OCI-M2 (cell line): ENCODE measurements at regions not wholly inside any gene's neighbourhood (a gene's known extent, or its start where the extent isn't known, plus 50 kb on each side); places are given as distances from the start of the nearest gene placed in this dataset.
"Not testable (repeated sequence)": the region's sequence is repeated elsewhere in the genome, so short reads cannot be mapped to it uniquely, and the experiment has no call there.

Source experiments
- DNase-seq: peaks from one replicate; lab custom pipeline; 2025; ENCODE audit not compliant: unreplicated experiment; lab: John Stamatoyannopoulos, UW

DNA sequence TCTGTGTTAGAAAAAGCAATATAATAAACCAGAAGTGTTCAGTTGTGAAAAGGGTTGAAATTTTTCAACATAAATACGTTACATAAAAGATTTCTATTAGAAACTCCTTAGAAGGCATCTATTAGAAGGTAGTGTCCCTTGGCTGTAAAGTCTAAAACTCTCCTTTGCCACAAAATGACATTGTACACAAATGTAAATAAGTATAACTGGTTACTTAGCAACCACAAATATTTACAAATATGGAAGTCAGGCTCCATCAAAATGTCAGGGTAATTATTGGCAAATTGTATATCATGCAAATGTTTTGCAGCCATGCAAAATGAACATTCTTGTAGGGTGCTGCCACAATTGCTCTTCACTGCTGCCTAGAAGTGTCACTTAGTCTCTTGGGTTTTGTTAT lies 419.1 kb upstream of the CDIN1 start:
- no peak for DNase-seq

DNA sequence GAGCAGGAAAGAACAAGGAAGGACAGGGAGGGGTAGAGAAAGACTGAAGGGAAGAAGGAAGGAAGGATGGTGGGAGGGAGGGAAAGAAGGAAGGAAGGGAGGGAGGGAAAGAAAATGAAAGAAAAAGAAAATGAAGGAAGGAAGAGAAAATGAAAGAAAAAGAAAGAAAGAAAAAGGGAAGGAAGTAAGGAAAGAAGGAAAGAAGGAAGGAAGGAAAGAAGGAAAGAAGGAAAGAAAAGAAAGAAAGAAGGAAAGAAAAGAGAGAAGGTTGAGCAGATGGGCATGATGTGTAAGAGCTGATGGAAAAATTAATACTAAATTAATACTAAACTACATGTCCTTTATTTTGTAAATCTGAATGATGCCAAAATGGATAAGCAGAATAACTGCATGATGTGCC lies 418.3 kb upstream of the CDIN1 start:
- no peak for DNase-seq

DNA sequence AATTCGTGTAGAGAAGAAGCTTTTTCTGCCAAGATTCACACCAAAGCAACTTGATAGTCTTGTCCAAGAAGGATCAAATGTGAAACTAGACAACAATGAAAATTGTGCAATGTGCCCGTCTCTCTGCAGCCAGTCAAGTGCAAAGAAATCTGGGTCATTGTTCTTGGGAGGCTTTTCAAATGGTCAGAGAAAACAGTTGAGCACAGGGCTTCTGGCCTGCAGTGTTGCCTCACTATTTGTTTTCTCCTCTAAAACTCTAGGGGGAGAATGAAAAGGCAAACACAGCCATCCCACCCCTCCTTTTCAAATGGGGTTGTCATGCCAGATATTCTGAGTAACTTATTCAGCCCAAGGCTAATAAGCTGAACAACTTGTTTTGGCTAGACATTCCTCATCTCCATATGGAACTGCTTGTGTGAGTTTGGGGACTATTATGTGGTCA lies 417.6 kb upstream of the CDIN1 start:
- DNase-seq, result no peak

DNA sequence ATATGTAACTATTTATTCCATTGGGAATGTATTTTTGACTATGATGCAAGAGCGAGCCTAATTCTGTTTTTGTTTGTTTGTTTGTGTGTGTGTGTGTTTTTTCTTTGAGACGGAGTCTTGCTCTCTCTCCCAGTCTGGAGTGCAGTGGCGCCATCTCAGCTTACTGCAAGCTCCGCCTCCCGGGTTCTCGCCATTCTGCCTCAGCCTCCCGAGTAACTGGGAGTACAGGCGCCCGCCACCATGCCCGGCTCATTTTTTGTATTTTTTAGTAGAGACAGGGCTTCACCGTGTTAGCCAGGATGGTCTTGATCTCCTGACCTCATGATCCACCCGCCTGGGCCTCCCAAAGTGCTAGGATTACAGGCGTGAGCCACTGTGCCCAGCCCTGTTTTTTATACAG lies 415.4 kb upstream of the CDIN1 start:
- not testable (repeated sequence) for DNase-seq

DNA sequence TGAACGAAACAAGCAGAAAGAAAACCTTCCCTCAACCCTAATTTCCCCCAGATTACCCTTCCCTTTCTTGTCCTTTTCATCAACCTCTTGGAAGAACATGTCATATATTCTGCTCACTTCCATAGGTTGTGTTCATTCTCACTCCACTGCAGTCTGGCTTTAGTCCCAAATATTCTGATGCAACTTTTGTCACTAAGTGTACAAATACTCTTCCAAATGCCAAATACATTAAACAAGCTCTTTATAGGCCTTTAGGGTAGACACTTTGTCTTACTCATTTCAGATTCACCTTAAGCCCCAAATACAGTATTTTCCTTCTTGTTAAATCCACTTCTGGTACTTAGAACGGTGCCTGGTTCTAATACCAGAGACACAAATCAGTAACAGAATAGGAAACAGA lies 406.5 kb upstream of the CDIN1 start:
- DNase-seq, result no peak

DNA sequence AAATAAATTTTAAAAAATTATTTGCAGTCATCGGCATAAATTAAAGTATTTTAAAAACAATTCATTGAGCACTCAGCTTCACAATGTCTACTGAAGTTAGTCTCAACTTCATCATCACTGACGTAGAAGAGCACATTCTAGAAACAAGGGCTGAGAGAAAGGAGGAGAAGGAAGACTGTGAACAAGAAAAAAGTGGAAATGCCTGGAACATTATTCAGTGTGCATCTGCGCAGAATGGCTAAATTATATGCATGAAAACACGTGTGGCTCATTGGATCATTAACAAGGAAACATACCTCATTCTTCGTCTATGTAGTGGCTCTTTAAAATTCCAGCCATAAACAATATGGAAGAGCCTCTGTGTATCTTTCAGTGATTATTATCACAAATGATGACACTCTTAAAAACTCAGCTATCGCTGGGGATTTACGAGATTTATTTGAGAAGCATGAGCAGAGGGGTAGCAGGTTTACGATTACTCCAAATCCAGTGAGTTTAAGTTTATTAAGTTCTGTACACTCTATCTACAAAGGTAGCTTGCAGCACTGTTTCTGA lies 404.2 kb upstream of the CDIN1 start:
- no peak for DNase-seq

DNA sequence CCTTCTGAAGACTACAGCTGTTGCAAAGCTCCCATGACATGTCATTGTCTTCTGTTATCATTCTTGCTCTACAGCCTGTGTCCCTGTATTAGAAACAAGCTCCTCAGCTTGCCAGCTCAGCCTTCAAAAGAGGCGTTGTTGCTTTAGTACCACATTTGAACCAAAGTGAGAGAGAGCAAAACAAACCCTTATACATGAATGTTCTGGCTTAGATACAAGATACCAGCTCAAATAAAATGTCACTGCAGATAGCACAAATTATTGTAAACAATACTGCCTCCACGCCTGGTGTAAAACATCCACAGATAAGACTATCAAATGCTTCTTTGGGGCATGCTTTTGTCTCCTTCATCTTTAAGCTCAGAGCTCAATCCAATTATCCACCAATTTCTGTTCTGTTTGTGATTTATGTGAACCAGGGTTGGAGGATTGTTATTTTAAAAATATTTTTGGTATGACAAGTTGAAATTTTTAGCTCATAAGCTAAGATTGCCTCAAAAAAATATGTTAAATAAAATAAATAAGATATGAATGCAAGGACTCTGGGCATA lies 403.6 kb upstream of the CDIN1 start:
- no peak for DNase-seq

DNA sequence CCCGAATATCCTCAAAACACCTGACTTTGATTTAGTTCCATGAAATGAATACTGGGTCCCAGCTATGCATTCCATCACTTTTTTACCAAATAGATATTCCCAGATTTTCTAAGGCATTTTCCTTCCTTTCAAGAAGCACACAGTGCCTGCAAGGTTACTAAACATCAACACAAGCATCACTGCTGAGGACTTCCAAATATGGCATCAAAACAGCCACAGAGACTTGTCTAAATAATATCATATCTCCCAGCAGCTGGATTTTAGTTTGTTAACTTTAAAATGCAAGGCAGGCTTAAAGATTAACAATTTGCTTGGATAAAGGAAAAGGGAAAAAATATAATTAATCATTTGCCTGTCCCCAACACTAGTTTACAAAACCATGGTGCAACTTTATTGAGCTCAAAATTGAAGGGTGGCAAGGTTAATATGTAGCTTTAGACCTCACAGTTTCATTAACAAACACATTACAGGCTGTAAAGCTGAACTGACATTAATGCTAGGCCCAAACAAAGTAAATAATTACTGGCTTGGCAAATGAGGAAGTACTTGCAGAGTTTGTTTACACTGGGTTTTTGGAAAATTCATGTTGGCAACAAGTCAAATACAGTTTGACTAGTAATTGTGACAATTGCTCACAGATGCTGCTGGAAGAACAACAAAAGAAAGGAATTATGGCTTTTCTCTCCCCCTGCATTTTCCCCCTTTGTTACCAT lies 401.7 kb upstream of the CDIN1 start:
- DNase-seq, result no peak

DNA sequence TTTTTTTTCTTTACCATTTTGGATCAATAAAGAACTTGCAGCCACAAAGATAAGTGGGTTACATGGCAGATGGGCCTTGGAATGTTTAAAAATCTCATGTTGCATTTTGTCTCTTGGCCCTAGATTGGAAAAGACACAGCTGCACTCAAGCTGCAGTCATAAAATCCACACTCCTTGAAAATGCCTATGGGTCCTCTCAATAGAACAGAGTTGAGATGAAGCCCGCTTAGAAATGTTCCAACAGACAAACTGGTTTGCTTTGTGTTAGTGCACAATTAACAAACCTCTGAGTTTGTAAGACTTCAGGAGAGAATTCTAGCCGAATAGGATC lies 401.2 kb upstream of the CDIN1 start:
- DNase-seq, result no peak

DNA sequence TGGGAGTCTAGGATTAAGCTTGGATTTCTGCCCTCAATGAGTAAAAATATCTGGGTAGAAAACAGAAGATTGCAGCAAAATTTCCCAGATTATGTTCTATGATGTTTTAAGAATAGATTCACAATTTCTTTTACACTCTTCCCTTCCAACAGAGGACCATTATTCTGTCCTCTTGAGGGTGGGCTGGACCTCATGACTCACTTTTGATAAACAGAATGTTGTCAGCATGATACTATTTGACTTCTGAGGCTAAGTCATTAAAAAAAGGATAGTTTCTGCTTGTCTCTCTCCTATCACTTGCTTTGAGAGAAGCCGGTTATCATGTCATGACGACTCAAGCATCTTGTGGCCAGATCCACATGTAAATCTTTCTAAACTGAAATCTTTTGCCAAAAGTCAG lies 396.2 kb upstream of the CDIN1 start:
- DNase-seq, result no peak

DNA sequence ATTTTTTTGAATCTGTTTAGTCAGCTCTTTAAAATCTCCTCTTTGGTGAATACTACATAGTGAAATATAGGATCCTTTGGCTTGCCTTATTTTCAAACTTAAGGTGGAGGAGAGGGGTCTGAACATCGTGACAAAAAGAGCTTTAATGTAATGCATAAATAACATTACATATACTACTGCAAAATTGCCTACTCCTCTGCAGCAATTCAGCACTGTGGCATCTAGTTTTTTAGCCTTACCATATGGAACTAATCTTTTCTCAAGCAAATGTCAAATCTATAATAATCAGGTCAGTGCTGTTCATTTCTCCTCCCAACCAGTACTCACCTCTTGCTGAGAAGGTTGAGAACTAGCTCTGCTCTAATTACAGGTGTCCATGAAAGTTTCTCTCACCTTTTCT lies 394.0 kb upstream of the CDIN1 start:
- no peak for DNase-seq

DNA sequence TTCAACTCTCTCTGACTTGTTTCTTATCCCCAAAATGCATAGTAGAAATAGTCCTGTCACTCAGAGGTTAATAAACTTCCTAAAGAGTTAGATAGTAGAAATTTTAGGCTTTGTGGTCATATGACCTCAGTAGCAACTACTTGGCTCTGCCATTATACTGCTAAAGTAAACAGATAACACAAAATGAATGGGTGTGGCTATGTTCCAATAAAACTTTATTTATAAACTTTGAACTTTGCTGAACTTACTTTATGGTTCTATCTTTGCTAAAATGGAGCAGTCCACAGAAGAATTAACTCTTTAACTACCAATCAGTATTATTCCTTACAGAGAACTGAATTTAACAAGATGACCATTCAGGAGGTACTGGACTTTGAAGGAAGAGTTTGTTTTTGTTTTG lies 393.6 kb upstream of the CDIN1 start:
- no peak for DNase-seq

DNA sequence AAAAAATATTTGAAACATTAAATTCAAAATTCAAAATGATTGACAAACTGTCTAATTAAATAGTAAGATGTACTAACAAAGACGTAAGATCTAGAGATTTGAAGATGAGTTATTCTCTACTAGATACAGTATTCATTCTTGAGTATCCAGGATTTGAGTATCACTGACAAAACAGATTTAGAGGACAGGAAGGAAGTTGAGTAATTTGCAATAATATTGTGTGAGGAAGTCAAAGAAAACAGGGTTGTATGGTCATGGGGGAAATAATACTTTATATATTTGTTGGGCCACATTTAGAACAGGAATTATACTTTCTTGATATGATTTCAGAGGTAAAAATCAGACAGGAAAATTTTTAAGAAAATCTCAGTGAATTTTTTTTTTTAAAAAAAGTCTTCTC lies 393.1 kb upstream of the CDIN1 start:
- DNase-seq, result no peak

DNA sequence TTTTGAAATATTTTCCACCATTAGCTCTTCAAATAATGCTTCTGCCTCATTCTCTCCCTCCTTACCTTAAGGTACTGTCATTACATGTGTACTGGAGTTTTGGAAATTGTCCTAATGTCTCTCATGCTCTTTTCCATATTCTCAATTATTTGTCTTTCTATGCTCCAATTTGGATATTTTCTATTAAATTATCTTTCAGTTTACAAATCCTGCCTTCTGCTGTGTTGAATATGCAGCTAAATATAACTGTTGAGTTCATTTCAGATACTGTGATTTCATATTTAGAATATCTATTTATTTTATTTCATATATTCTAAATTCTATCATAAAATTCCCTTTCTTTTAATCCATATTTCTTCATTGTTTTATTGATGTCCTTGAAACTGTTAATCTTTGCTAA lies 388.0 kb upstream of the CDIN1 start:
- DNase-seq, result no peak

DNA sequence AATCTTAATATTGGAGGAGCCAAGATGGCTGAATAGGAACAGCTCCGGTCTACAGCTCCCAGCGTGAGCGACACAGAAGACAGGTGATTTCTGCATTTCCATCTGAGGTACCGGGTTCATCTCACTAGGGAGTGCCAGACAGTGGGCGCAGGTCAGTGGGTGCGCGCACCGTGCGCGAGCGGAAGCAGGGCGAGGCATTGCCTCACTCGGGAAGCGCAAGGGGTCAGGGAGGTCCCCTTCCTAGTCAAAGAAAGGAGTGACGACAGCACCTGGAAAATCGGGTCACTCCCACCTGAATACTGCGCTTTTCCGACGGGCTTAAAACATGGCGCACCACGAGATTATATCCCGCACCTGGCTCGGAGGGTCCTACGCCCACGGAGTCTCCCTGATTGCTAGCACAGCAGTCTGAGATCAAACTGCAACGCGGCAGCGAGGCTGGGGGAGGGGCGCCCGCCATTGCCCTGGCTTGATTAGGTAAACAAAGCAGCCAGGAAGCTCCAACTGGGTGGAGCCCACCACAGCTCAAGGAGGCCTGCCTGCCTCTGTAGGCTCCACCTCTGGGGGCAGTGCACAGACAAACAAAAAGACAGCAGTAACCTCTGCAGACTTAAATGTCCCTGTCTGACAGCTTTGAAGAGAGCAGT lies 383.9 kb upstream of the CDIN1 start:
- not testable (repeated sequence) for DNase-seq

DNA sequence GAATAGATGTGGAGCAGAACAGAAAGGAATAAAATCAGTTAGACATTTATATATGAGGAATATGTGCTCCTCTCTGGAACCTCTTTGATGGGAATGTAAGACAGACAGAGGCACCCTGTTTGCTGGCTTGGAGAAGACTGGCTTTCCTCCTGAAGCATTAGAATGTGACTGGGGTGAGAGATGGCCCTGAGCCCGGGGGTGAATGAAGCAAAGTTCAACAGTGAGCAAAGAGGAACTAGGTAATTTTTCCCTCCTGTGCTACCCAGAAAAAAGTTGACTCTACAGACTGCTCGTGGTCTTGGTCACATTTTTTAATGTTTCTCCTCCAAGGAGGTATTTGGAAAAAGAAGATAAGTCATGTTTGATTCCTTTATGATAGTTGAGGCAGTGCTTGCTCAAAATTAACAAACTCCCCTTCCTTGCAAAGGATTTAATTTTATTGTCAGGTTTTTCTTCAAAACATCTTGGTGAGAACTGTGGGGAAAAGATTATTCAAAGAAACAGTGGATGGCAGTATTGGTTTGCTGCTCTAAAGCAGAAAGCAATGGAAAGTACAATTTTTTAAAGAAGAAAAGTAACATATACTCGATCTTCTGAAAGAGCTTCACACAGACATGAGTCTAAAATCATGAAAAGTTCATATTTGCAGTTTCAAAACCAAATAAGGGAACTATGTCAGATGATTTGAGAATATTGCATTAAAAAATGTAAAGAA lies 370.4 kb upstream of the CDIN1 start:
- no peak for DNase-seq

DNA sequence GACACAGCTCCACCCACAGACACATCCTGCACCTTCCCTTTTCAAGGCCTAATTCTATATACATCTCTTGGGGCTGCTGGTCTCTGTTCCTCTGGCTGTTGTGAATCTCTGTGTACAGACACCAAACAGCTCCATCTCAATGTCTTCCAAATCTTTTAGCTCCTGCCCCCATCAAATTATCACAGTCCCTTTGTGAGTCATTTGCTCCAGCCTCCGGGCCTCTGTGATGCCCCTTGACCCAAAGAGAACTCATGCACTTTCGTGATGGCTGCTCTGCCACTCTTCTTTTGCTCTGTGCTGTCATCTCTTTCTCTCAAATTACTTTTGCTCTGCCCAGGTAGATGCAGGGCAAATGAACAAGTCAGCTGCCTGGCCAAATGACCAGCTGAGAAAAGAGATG lies 369.0 kb upstream of the CDIN1 start:
- DNase-seq, result no peak

DNA sequence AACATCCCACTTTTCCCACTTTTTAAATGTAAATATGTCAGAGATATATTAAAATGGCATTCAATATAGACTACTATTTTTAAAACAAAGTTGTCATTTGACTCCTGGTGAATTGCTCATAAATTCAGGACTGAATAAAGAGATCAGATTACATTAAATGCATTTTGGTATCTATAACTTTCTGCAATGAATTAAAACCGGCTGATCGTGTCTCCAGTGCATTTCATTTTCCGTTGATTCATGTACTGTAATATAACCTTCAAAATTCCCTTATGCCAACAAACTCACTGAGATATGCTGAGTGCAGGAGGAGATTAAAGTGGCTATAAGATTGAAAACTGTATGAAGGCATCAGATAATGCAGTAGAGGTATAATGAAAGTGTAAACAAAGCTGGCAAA lies 361.1 kb upstream of the CDIN1 start:
- no peak for DNase-seq

DNA sequence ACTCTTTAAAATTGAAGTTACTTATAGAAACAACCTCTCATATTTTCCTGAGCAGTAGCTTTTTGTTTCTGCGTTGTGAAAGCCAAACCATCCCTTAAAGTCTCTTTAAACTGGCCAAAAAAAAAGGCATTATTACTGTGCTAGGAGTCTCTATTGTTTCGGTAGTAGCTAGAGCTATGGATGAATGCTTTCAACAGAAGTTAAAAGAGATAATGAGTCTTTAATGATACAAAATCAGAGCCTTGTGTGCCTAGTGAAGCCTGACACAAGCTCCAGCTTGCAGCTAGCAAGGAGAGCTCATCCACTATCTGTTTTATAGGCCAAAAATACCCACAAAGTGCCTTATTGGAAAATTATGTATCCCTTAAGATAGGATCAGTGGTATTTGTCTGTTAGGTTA lies 360.4 kb upstream of the CDIN1 start:
- no peak for DNase-seq

DNA sequence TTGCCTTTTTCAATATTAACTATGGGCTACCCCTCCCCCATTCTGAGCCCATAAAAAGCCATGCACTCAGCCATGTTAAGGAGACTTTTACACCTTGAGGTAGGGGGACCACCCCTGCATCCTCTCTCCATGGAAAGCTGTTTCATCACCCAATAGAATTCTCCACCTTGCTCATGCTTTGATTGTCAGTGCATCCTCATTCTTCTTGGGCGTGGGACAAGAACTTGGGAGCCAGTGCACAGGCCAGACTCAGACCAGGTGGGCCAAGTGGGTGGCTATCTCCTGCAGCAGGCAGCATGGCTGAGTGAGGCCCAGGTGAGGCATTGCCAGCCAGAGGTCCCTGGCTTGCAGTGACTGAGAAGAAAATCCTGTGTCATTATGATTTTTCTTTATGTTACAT lies 357.4 kb upstream of the CDIN1 start:
- DNase-seq, result no peak

DNA sequence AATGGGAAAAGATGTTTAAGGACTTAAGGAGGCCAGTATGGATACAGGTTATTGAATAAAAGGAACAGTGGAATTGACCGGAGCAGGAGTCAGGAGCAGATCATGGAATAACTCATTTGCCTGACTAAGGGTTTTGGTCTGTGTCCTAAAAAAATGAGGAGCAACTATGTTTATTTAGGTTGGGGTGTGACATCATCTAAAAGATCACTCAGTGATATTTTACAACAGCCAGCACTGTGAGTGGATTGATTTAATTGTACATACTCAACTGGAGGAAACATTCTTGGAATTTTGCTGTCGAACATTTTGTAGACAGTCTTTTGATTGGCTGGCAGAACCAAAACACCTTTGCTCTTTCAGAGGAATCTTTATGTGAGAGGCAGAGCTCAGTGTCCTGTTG lies 348.6 kb upstream of the CDIN1 start:
- no peak for DNase-seq

DNA sequence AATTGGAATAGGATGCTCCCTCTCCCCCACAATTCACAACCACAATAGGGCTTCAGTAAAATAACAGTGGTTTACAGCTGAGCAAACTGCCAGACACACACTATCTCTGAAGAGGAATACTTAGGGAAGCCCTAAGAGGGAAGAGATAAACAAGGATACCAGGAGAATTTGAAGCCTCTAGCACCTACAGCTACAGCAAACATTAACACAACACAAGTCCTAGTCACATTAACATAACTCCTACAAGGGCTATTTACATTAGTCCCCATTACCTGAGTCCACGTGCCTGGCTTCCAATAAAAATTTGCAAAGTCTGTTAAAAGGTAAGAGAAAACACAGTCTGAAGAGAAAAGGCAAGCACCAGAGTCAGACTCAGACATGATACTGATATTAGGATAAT lies 346.9 kb upstream of the CDIN1 start:
- no peak for DNase-seq
